T-cell (primary cell): ENCODE measurements at regions not wholly inside any gene's neighbourhood (a gene's known extent, or its start where the extent isn't known, plus 50 kb on each side); places are given as distances from the start of the nearest gene placed in this dataset.

ENCODE experiments used
- ATAC-seq, 4 experiments: fragments of 200-7000 bp in 3 of 4; fragments of 150-1000 bp in 1 of 4; cut with Tn5 transposase; replicated peaks in 1 of 4; 1 replicate in 3 of 4; 2 replicates in 1 of 4; pipeline ENCODE4 v1.10.0; 2021; ENCODE audit warnings: moderate library complexity in 3 of 4, mild to moderate bottlenecking in 2 of 4, moderate number of reproducible peaks in 1 of 4
- CTCF ChIA-PET, 2 donors: fragments of 300-600 bp; sonication (Branson Sonifier 250); formaldehyde crosslinking; loops; one replicate each; lab custom pipeline; 2022; ENCODE audit warnings: antibody characterized with exemption in 2 of 2; lab: Charles Lee
- POLR2A ChIA-PET, 2 donors: fragments of 300-600 bp; sonication (Branson Sonifier 250); formaldehyde crosslinking; loops; one replicate each; lab custom pipeline; 2022; ENCODE audit warnings: antibody characterized with exemption in 2 of 2; lab: Charles Lee
- DNase-seq, 35 experiments: peaks; one replicate each; pipeline versions ENCODE4 v3.0.0 to v3.0.0-alpha.2; 2013 to 2023
- H3K27ac ChIP-seq: one replicate; pipeline ENCODE4 v1.5.1; 2013; ENCODE audit warnings: low read length
- H3K27me3 ChIP-seq, 2 experiments: replicated peaks in 1 of 2; 1 replicate in 1 of 2; 2 replicates in 1 of 2; pipeline versions ENCODE4 v1.6.1 to v1.7.0; 2013; ENCODE audit warnings: low read length in 1 of 2, mixed read lengths in 1 of 2; ENCODE audit not compliant: control insufficient read depth in 2 of 2, insufficient read depth in 2 of 2; ENCODE audit errors: extremely low read depth in 1 of 2
- H3K36me3 ChIP-seq, 2 donors: 1 replicate in 1 of 2; 2 replicates in 1 of 2; pipeline versions ENCODE4 v1.6.1 to v1.7.0; 2013; ENCODE audit warnings: low read length in 1 of 2; ENCODE audit not compliant: control insufficient read depth in 2 of 2, insufficient read depth in 1 of 2; ENCODE audit errors: extremely low read depth in 1 of 2
- H3K4me1 ChIP-seq, 2 experiments: 1 replicate in 1 of 2; 2 replicates in 1 of 2; pipeline versions ENCODE4 v1.6.1 to v1.7.0; 2013; ENCODE audit warnings: low read length in 2 of 2, mixed read lengths in 1 of 2; ENCODE audit not compliant: insufficient read depth in 2 of 2, control insufficient read depth in 1 of 2; ENCODE audit errors: extremely low read depth in 1 of 2
- H3K4me3 ChIP-seq, 2 donors: 1 replicate in 1 of 2; 2 replicates in 1 of 2; pipeline versions ENCODE4 v1.5.1 to v1.7.0; 2013; ENCODE audit warnings: mild to moderate bottlenecking in 2 of 2, low read length in 1 of 2, moderate library complexity in 1 of 2; ENCODE audit not compliant: control insufficient read depth in 1 of 2; ENCODE audit errors: extremely low read depth in 1 of 2
- H3K9me3 ChIP-seq: 2 replicates; pipeline ENCODE4 v1.7.0; 2013
- H3K27ac Mint-ChIP-seq, 2 donors: one replicate each; pipeline ENCODE4 v1.8.0; 2020 to 2021; ENCODE audit warnings: mild to moderate bottlenecking in 2 of 2, mixed read lengths in 2 of 2
- H3K27me3 Mint-ChIP-seq, 2 donors: one replicate each; pipeline ENCODE4 v1.8.0; 2021 to 2022; ENCODE audit warnings: mixed read lengths in 2 of 2
- H3K36me3 Mint-ChIP-seq: one replicate; pipeline ENCODE4 v1.8.0; 2021; ENCODE audit warnings: mixed read lengths
- H3K4me1 Mint-ChIP-seq, 3 donors: one replicate each; pipeline ENCODE4 v1.8.0; 2020 to 2022; ENCODE audit warnings: mixed read lengths in 3 of 3, mild to moderate bottlenecking in 1 of 3
- H3K4me3 Mint-ChIP-seq, 3 donors: one replicate each; pipeline ENCODE4 v1.8.0; 2020 to 2022; ENCODE audit warnings: mild to moderate bottlenecking in 3 of 3, mixed read lengths in 3 of 3, moderate library complexity in 3 of 3
- H3K9me3 Mint-ChIP-seq, 3 donors: one replicate each; pipeline ENCODE4 v1.8.0; 2020 to 2022; ENCODE audit warnings: mixed read lengths in 3 of 3
- WGBS: methylation state at CpG from one replicate; pipeline ENCODE4 v1.1.5; 2013; ENCODE audit warnings: missing lambda C conversion rate; ENCODE audit not compliant: insufficient coverage; 5-methylcytosine and 5-hydroxymethylcytosine counted together

DNA sequence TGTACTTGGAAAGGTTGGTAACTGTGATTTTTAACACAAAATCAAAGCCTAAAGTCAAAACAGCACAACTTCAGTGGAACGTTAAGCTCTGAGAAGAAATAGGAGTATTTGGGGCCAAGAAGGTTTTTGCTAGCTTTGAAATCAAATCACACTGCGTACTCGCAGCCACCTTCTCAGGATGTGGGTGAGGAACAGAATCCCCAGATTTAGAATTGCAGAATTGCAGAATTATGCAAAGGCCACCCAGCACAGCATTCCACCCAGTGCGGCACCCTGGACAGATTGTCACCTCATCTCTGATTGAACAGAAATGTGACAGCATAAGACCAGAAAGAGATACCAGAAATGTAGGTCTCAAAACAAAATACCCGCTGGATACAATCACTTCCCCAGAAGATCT, 181.1 kb downstream of the DHX15 start:
- WGBS: 90% methylated on average over 2 of the region's 5 CpGs
- peaks cover 0 to 3% of the 10 kb centered on the region in 2 experiments for H3K27me3 ChIP-seq
- DNase-seq: no peak
- H3K36me3 ChIP-seq: no peaks in the 10 kb centered on the region
- H3K4me1 ChIP-seq: no peaks in the 10 kb centered on the region
- H3K27me3 Mint-ChIP-seq: no peaks in the 10 kb centered on the region
- H3K36me3 Mint-ChIP-seq: no peaks in the 10 kb centered on the region
- no peak overlapping the region for H3K27ac ChIP-seq
- no peaks in the 10 kb centered on the region for H3K9me3 Mint-ChIP-seq
- POLR2A ChIA-PET: no interaction called here
- no peak overlapping the region for H3K4me3 ChIP-seq
- CTCF ChIA-PET: no interaction called here
- no peak overlapping the region for H3K27ac Mint-ChIP-seq
- no peak for ATAC-seq
- no peaks in the 10 kb centered on the region for H3K4me1 Mint-ChIP-seq
- no peaks in the 10 kb centered on the region for H3K9me3 ChIP-seq
- H3K4me3 Mint-ChIP-seq: no peak overlapping the region

DNA sequence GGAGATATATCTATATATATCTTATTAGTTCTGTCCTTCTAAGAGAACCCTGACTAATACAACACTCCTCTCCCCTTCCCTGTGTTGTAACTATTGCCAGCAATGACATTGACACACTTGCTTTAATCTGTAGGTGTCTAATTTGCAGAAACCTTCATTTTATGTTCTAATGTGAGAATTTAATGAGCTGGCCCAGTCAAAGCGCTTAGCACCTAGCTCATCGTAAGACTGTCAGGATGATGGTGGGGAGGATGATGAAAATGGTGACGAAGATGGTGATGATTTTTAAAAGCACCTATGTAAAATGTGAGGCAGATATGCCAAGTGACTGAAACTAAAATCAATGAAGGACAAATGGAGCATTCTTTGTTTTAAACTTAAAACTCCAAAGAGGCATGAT, 183.8 kb downstream of the DHX15 start:
- no peak for ATAC-seq
- no peak for DNase-seq
- H3K27ac ChIP-seq: no peak overlapping the region
- H3K4me1 ChIP-seq: no peaks in the 10 kb centered on the region
- CTCF ChIA-PET: interaction anchor here in 1 of 2 donors (1.0 kb wide), 1 partner anchor 18 kb away, joined by 3 read pairs; no protein-coding TSS in a partner anchor
- Mint-ChIP-seq H3K4me1 (no peaks in the 10 kb centered on the region), H3K27me3 (peaks cover 0 to 4% of the 10 kb centered on the region in 2 donors), H3K4me3 (no peak overlapping the region), H3K27ac (no peak overlapping the region), H3K36me3 (no peaks in the 10 kb centered on the region), H3K9me3 (no peaks in the 10 kb centered on the region)
- H3K9me3 ChIP-seq: no peaks in the 10 kb centered on the region
- H3K4me3 ChIP-seq: no peak overlapping the region
- no peaks in the 10 kb centered on the region for H3K36me3 ChIP-seq
- POLR2A ChIA-PET: no interaction called here
- 80% methylated on average over 1 of the region's 3 CpGs for WGBS
- peaks cover 0 to 6% of the 10 kb centered on the region in 2 experiments for H3K27me3 ChIP-seq

DNA sequence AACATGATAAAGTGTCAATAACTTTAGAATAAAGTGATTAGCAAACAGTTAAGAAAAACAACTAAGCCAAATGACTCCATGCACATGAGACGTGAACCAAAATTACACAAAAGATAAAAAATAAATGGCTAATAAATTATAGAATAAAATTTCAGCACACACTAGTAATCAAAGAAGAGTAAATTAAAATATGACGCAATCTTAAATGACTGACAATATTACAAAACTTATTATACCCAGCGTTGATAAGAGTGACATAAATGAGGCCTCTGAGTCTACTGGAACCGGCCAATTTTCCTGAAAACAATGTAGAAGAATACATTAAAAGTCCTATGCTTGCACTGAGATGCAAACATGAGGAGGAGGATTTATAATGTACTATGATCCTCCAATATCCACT, 187.4 kb downstream of the DHX15 start:
- Mint-ChIP-seq H3K4me1 (no peaks in the 10 kb centered on the region), H3K36me3 (no peaks in the 10 kb centered on the region), H3K4me3 (no peak overlapping the region), H3K27me3 (peaks cover 0 to 9% of the 10 kb centered on the region in 2 donors), H3K27ac (no peak overlapping the region), H3K9me3 (no peaks in the 10 kb centered on the region)
- Histone ChIP-seq H3K9me3 (no peaks in the 10 kb centered on the region), H3K36me3 (no peaks in the 10 kb centered on the region), H3K4me3 (no peak overlapping the region), H3K27me3 (peaks cover 0 to 6% of the 10 kb centered on the region in 2 experiments), H3K27ac (no peak overlapping the region), H3K4me1 (no peaks in the 10 kb centered on the region)
- ChIA-PET POLR2A (no interaction called here), CTCF (no interaction called here)
- no peak for DNase-seq
- no CpG with 5 or more reads among the region's 4 CpGs for WGBS
- no peak for ATAC-seq

- H3K27ac ChIP-seq: no peak overlapping the region
- CTCF ChIA-PET: no interaction called here
- no peaks in the 10 kb centered on the region for H3K4me1 ChIP-seq
- POLR2A ChIA-PET: interaction anchor here in 1 of 2 donors (0.7 kb wide), 1 partner anchor 540 kb away, joined by 3 read pairs; no protein-coding TSS in a partner anchor
- no peaks in the 10 kb centered on the region for H3K9me3 Mint-ChIP-seq
- peaks cover 0 to 9% of the 10 kb centered on the region in 2 donors for H3K27me3 Mint-ChIP-seq
- H3K27ac Mint-ChIP-seq: no peak overlapping the region
- no peak overlapping the region for H3K4me3 ChIP-seq
- WGBS: 86% methylated on average over 2 of the region's 7 CpGs
- no peaks in the 10 kb centered on the region for H3K36me3 ChIP-seq
- H3K4me1 Mint-ChIP-seq: no peaks in the 10 kb centered on the region
- DNase-seq (no peak), ATAC-seq (no peak)
- H3K4me3 Mint-ChIP-seq: no peak overlapping the region
- no peaks in the 10 kb centered on the region for H3K36me3 Mint-ChIP-seq
- H3K27me3 ChIP-seq: peaks cover 0 to 4% of the 10 kb centered on the region in 2 experiments
- H3K9me3 ChIP-seq: no peaks in the 10 kb centered on the region
Observed at GRCh38 chr4:24395937-24396336, 188.4 kb downstream of the DHX15 start.

DNA sequence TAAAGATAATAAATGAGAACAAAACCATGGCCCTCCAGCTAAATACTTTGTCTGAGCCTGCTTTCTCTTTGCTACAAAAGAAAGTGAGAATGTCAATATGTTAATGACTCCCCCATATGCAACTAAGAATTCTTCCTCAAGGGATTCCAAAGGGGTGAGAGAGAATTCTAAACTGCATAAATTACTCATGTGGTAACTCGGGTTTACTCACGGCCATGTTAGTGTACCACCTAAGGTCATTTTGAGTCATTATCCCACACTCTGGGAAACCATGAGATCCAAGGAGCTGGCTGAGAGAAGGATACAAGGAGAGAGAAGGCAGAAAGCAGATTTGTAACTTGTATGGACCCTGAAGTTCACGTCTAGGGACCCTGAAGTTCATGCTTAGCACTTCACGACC, 190.3 kb downstream of the DHX15 start:
- DNase-seq (no peak), ATAC-seq (no peak)
- Histone ChIP-seq H3K9me3 (no peaks in the 10 kb centered on the region), H3K27me3 (peaks cover 0 to 4% of the 10 kb centered on the region in 2 experiments), H3K4me3 (no peak overlapping the region), H3K27ac (no peak overlapping the region), H3K4me1 (no peaks in the 10 kb centered on the region), H3K36me3 (no peaks in the 10 kb centered on the region)
- POLR2A ChIA-PET: no interaction called here
- Mint-ChIP-seq H3K27me3 (peaks cover 0 to 9% of the 10 kb centered on the region in 2 donors), H3K4me1 (no peaks in the 10 kb centered on the region), H3K9me3 (no peaks in the 10 kb centered on the region), H3K36me3 (no peaks in the 10 kb centered on the region), H3K27ac (no peak overlapping the region), H3K4me3 (no peak overlapping the region)
- 68% methylated on average over 2 of the region's 4 CpGs for WGBS
- CTCF ChIA-PET: no interaction called here

DNA sequence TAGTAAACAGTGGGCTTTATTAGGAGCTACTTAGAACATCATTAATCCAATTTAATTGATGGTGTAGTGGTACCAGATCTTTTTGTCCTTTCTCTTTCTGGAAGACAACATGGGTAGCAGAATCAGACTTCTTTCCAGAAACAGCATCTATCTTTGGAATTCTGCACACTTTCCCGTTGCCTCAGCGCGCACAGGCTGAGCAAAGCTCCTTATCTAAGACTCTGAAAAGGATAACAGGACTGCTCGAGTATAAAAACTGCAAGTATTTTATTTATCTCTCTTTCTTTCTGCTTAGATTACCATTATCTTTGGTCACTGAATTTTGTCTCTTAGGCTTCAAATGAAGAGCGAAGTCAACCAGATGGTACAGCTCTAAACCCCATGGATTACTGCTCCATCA, 191.7 kb downstream of the DHX15 start:
- DNase-seq: no peak
- POLR2A ChIA-PET: interaction anchor here (0.5 to 0.6 kb wide), 2 partner anchors 8 to 35 kb away, joined by 4 to 6 read pairs; no protein-coding TSS in a partner anchor
- WGBS: 90% methylated on average over 5 of the region's 5 CpGs
- no peaks in the 10 kb centered on the region for H3K36me3 ChIP-seq
- Mint-ChIP-seq H3K9me3 (peaks cover 0 to 7% (median 0%) of the 10 kb centered on the region in 3 donors), H3K4me3 (no peak overlapping the region), H3K27me3 (peaks cover 0 to 9% of the 10 kb centered on the region in 2 donors), H3K4me1 (no peaks in the 10 kb centered on the region), H3K36me3 (no peaks in the 10 kb centered on the region), H3K27ac (no peak overlapping the region)
- peaks cover 0 to 4% of the 10 kb centered on the region in 2 experiments for H3K27me3 ChIP-seq
- CTCF ChIA-PET: no interaction called here
- H3K9me3 ChIP-seq: no peaks in the 10 kb centered on the region
- H3K27ac ChIP-seq: no peak overlapping the region
- H3K4me1 ChIP-seq: no peaks in the 10 kb centered on the region
- ATAC-seq: no peak
- H3K4me3 ChIP-seq: no peak overlapping the region

DNA sequence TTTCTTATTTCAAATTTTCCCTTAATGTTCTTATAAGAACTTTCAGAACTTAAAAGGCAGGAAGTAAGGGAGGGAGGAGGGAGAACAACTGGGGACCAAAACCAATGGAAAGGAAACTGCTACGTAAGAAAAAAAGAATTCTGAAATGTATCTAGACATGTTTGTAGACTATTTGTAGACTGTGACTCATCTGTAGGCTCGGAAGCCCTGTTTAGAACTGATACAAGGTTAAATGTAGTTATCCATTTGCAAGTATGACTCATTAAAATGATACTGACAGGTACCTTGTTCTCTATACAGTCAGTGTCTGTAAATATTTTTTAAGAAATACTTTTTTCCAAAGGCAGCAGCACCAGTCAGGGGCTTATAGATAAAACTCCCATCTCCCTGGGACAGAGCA, 202.0 kb downstream of the DHX15 start:
- Mint-ChIP-seq H3K4me3 (no peak overlapping the region), H3K4me1 (no peaks in the 10 kb centered on the region), H3K27ac (no peak overlapping the region), H3K9me3 (peaks cover 4 to 16% (median 15%) of the 10 kb centered on the region in 3 donors), H3K36me3 (no peaks in the 10 kb centered on the region), H3K27me3 (peaks cover 2 to 13% of the 10 kb centered on the region in 2 donors)
- POLR2A ChIA-PET: no interaction called here
- DNase-seq: no peak
- no peaks in the 10 kb centered on the region for H3K4me1 ChIP-seq
- no peaks in the 10 kb centered on the region for H3K36me3 ChIP-seq
- WGBS: 0% methylated on average over 1 of the region's 2 CpGs
- H3K27ac ChIP-seq: no peak overlapping the region
- no peaks in the 10 kb centered on the region for H3K9me3 ChIP-seq
- CTCF ChIA-PET: no interaction called here
- no peak overlapping the region for H3K4me3 ChIP-seq
- peaks cover 0 to 4% of the 10 kb centered on the region in 2 experiments for H3K27me3 ChIP-seq
- no peak for ATAC-seq
